PFSK-1 (cell line): ENCODE measurements at regions not wholly inside any gene's neighbourhood (a gene's known extent, or its start where the extent isn't known, plus 50 kb on each side); places are given as distances from the start of the nearest gene placed in this dataset.

ENCODE experiments used
- POLR2AphosphoS5 ChIP-seq: IDR thresholded peaks from 2 replicates; pipeline ENCODE4 v1.6.1; 2012; ENCODE audit warnings: low read depth, mild to moderate bottlenecking, control low read depth, low read length, moderate library complexity
- REST ChIP-seq, 2 experiments: IDR thresholded peaks; 2 replicates each; pipeline versions ENCODE4 v1.6.1 to v1.8.0; 2011 to 2012; ENCODE audit warnings: low read depth in 2 of 2, low read length in 2 of 2, control low read depth in 1 of 2, inconsistent platforms in 1 of 2, mild to moderate bottlenecking in 1 of 2, moderate library complexity in 1 of 2; ENCODE audit not compliant: insufficient read depth in 1 of 2

GRCh38 chr7:86326847-86327246 lies 316.9 kb upstream of the GRM3 start:
- TF ChIP-seq POLR2AphosphoS5: no peak
- TF ChIP-seq REST (IDR thresholded peaks at IDR 0.05; ENCODE audit: insufficient read depth in 1 of 2, low read depth in 2 of 2, low read length in 2 of 2): no peak
